GM21723 (cell line): ENCODE measurements at regions not wholly inside any gene's neighbourhood (a gene's known extent, or its start where the extent isn't known, plus 50 kb on each side); places are given as distances from the start of the nearest gene placed in this dataset.
A peak's percentile ranks its signal among the peaks of the same experiment; 100 is the strongest.

Experiments
- ATAC-seq: cut with Tn5 transposase; IDR thresholded peaks from one replicate; pipeline ENCODE4 v1.9.1; 2021; ENCODE audit warnings: mild to moderate bottlenecking, moderate library complexity; ENCODE audit not compliant: unreplicated experiment

DNA sequence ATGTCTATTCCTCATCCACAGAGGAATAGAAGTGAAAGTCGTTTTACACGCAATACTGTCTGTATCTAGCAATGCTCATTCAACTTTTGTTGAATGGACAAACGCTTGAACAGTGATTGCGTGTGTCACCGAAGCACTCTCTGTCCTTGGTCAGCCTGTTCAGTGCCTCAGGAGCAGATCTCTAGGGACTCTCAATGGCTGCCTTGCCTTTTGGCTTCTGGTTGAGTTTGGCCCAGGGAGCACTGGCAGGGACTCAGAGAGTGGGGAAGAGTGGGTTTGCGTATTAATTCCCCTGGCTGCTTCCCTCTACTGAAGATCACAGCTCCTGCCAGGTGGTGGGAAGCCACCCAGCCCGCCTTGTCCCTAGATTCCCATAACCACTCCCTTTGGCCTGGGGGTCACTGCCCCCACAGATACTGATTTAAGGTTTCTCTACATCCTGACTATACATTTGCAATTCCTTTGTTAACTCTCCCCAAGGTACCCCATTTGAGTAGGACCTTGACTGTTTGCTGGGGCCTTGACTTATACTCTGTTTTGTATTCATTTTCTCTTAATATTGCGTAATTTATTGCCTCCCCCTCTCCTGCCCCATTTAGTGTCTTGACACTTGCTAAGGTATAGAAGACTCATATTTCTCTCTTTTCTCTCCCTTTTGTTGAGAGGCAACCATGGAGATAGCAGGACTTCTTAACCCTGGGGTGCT is 61.7 kb upstream of the USP24 start:
- peak; percentile 11 for ATAC-seq

DNA sequence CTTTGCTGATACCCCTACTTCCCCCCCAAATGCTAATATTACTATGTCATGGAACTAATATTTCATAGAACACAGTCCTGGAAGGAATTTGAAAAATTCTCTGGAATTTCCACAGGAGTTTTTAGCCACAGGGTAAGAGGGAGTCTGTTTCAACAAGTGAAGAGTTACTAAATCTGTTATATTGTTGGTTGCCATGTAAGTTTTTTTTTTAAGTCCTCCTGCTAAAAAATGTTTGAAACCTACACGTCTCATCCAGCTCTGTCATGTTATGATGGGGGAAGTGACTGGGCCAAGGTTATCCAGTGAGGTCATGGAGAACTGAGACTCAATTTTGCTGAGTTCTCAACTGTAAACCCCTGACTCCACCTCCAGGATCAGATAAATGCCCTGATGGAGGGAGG is 60.8 kb upstream of the USP24 start:
- ATAC-seq: no peak

DNA sequence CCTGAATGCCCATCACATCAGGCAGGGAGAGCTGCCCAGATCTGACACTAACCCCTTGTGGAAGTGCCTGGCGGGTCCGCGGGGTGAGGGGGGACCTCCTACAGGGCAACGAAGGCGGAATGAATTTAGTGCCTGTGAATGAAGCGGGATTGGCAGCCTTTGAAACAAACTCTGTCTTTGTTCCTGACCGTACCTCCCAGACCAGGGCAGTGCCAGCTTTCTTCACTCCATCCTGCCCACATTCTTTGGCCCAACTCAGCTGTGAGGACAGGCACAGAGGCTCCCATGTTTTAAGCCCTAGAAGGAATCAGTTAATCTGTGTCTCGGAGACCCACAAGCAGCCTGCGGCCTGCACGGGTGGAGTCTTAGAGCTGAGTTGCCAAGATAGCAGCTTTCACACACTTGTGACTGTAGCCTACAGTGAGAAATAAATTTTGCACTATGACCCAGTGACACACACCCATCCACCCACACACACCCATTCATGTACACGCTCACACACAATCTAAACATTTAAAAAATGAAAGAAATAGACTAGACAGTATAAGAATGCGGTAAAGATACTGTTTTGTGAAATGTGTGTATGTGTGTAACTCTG is 60.1 kb upstream of the USP24 start:
- ATAC-seq: no peak

DNA sequence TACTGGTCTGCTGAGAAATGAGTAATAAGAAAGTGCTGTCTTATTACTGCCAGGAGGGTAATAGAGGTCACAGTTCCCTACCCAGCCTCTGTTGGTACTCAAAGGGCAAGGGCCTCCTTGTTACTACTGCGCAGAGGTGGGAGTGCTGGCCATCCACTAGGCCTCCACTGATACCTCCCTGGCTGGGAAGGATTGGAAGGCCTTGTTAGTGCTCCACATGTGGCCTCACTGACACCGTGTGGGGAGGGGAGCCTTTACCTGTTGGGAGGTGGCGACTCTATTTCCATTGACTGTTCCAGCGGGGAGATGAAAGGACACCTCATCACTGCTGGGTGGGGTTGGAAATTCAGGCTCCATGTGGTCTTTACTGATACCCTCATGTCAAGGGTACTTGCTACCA is 57.8 kb upstream of the USP24 start:
- ATAC-seq: no peak
